ENCODE measurements at regions not wholly inside any gene's neighbourhood (a gene's known extent, or its start where the extent isn't known, plus 50 kb on each side); places are given as distances from the start of the nearest gene placed in this dataset.

DNA sequence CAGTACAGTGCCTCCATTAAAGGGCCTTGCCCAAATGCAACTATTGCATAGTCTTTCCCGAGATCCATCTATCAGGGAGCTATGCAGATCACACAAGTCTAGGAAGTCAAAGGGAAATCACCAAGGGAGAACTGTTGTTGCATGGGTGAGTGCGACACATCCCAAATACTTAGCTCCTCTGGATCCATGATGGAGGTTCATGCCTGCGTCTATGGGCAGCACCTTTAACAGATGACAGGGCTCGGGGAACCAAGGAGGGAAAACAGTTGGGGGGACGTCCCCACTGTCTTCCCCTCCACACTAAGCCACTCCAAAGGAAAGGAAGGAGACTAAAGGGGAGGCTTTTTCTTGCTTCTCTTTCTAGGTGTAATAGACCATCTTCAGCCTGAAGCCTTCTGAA, 552.8 kb upstream of the PKDCC start:
- TF ChIP-seq, protein P1, sequence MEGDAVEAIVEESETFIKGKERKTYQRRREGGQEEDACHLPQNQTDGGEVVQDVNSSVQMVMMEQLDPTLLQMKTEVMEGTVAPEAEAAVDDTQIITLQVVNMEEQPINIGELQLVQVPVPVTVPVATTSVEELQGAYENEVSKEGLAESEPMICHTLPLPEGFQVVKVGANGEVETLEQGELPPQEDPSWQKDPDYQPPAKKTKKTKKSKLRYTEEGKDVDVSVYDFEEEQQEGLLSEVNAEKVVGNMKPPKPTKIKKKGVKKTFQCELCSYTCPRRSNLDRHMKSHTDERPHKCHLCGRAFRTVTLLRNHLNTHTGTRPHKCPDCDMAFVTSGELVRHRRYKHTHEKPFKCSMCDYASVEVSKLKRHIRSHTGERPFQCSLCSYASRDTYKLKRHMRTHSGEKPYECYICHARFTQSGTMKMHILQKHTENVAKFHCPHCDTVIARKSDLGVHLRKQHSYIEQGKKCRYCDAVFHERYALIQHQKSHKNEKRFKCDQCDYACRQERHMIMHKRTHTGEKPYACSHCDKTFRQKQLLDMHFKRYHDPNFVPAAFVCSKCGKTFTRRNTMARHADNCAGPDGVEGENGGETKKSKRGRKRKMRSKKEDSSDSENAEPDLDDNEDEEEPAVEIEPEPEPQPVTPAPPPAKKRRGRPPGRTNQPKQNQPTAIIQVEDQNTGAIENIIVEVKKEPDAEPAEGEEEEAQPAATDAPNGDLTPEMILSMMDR (IDR thresholded peaks at IDR 0.05; ENCODE audit: low read depth, low read length), result no peak
- TF ChIP-seq EZH2phosphoT487 (IDR thresholded peaks at IDR 0.05; ENCODE audit: low read depth), result no peak
